ELR (cell line): ENCODE measurements at regions not wholly inside any gene's neighbourhood (a gene's known extent, or its start where the extent isn't known, plus 50 kb on each side); places are given as distances from the start of the nearest gene placed in this dataset.

Experiments used
- DNase-seq: peaks from one replicate; pipeline ENCODE4 v3.0.0-alpha.2; 2015; ENCODE audit warnings: low read depth

DNA sequence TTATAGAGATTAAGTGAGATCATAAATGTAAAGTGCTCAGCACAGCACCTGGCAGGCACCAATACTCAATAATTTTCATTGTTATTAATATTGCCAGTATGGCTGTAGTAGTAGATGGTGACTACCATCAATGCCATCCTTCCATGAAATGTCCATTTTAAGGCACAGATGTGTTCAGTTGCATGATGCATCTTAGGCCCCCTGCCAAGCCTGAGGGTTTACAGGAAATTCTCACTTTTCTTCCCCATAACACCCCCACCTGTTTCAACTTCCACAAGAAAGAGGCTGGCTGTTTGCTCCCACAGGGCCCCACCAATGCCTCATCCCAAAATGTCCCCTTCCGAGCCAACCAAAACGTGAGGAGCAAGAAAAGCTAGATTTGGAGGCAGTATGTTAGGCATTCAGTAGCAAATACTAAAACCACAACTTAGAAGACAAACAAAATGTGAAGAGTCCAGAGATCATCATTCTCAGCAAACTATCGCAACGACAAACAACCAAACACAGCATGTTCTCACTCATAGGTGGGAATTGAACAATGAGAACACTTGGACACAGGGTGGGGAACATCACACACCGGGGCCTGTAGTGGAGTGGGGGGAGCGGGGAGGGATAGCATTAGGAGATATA, 110.6 kb upstream of the NHSL1 start:
- no peak for DNase-seq

GRCh38 chr6:138610816-138611215, 111.5 kb upstream of the NHSL1 start:
- DNase-seq, result no peak

DNA sequence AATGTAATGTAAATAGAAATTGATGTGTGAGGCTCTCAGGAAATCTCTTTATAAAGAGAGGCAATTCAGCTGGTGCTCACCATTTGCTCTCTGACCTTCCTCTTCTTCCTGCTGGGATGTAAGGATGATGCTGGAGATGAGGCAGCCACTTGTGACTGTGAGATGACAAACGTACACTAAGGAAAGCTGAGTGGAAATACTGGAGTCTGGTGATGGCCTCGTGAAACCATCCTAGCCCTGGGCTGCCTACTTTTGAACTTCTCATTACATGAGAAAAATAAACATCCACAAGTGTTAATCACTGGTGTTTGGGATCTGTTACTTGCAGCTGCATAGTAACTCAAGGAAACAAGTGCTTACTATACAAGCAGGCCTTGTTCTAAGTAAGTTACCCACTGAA, 114.9 kb upstream of the NHSL1 start:
- DNase-seq, result no peak

- no peak for DNase-seq
Observed at GRCh38 chr6:138618168-138618567, 118.9 kb upstream of the NHSL1 start.

GRCh38 chr6:138620630-138621029, 121.3 kb upstream of the NHSL1 start:
- no peak for DNase-seq

GRCh38 chr6:138622967-138623366, 123.7 kb upstream of the NHSL1 start:
- DNase-seq, result no peak

GRCh38 chr6:138631566-138631965, 132.3 kb upstream of the NHSL1 start:
- no peak for DNase-seq

GRCh38 chr6:138637822-138638221, 135.7 kb upstream of the CCDC28A start:
- DNase-seq, result no peak

- DNase-seq, result no peak
Observed at GRCh38 chr6:138638604-138639003, 135.0 kb upstream of the CCDC28A start.

DNA sequence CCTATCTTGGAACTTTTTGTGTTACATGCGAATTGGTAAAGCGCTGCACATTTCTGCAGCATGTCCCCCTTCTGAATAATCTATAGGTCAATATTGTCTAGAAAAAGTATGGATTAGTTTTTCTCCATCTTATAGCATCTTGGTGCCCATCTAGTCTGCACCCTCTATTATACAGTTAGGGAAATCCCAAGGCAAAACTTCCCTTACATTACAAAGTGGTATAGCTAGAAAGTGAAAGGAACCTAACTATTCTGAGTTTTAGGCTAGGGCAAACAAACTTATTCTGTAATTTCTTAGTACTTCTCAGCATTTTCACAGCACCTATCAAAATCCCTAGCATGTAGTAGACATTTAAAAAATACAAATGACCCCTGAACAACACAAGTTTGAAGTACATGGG, 133.5 kb upstream of the CCDC28A start:
- no peak for DNase-seq

- DNase-seq, result no peak
Observed at GRCh38 chr6:138643210-138643609, 130.4 kb upstream of the CCDC28A start.

- DNase-seq, result no peak
Observed at GRCh38 chr6:138645976-138646640, 127.5 kb upstream of the CCDC28A start.

DNA sequence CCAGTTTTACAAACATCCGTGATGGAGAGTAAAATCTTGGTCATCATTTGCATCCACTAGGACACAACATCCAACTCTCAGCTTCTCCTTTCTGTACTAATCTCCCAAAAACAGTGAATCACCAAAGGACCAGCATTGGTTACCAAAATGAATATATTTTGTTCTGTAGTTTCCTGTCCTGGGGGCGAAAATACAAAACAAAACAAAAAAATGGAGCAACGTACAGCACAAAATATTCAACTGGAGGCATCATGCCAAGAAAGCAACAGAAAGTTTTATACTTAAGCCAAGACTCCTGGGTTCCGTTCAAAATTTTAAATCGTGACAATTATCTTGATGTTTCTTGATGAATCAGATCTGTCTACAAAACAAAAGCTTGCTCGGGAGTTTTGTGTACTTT, 126.6 kb upstream of the CCDC28A start:
- peak; percentile 34 for DNase-seq

DNA sequence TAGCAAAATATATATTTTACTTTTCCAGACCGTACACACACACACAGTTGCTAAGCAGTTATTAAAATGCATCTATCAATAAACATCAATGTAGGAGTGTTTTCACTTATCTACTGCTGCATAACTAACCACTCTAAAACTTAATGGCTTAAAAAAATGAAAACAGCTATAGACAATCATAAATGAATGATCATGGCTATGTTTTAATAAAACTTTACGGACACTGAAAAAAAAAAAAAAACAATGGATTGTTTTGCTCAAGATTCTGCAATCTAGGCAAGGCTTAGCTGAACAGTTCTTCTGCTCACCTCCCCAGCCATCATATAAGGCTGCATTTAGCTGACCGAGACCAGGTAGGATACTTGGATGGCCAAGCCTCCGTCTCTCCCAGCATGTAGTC, 125.4 kb upstream of the CCDC28A start:
- DNase-seq, result no peak

- no peak for DNase-seq
Observed at GRCh38 chr6:138651491-138651890, 122.1 kb upstream of the CCDC28A start.

- DNase-seq, result no peak
Observed at GRCh38 chr6:138652824-138653223, 120.7 kb upstream of the CCDC28A start.

GRCh38 chr6:138653435-138653834, 120.1 kb upstream of the CCDC28A start:
- DNase-seq, result no peak

GRCh38 chr6:138654715-138655634, 118.6 kb upstream of the CCDC28A start:
- DNase-seq, result peak; percentile 58

DNA sequence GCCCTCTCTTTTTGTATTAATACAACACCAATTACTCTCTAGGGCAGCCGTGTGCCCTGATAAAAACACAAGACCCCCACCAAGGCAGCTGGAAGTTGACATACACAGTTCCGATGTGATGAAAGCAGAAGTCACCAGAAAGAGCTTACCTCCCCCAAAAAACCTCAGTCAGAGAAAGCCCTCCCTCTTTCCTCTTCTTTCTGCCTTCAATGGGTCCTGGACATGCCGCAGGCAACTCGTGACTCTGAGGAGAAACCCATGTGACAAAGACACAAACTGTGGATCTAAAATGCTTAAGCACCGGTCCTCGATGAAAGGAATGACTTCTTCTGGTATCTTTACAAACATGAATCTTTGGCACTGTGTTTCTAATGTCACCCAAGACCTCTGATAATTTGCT, 117.7 kb upstream of the CCDC28A start:
- no peak for DNase-seq

- DNase-seq, result no peak
Observed at GRCh38 chr6:138656364-138657064, 117.1 kb upstream of the CCDC28A start.

DNA sequence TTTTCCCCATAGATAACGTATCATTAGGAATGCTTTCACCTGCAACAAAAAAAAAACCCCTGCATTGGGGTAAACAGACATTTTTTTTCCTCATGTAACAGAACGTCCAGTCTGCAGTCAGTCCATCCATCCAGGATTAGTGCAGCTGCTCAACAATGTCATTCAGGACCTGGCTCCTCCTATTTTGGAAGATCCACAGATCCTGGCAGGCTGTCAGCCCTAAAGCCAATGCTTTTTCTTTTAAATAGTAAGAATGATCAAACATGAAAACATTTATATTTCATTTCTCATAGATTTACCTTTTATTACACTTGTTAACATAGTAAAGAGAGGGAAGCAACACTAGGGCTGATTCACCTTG, 116.5 kb upstream of the CCDC28A start:
- no peak for DNase-seq

DNA sequence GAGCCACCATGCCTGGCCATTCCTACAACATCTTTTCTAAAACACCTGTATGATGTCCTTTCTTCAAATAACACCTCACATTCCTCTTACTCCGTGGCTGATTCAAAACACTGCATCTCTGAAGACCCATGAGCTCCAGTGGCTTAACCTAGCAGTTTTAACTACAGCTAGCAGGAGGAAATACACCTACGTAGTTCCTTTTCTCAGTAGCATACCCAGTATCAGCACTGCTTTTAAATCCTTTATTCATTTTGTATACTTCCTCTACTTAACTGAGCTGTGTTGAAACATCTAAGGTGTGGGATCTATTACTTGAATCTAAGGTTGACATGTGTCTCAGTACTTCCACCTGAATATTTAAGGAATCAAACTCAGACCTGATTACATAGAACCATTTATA, 113.6 kb upstream of the CCDC28A start:
- DNase-seq, result no peak
